Mesenchymal stem cell (in vitro differentiated cells and primary cell): ENCODE measurements at regions not wholly inside any gene's neighbourhood (a gene's known extent, or its start where the extent isn't known, plus 50 kb on each side); places are given as distances from the start of the nearest gene placed in this dataset.

Experiments used
- DNase-seq: peaks from one replicate; pipeline ENCODE4 v3.0.0-alpha.2; 2013
- H2AFZ ChIP-seq: one replicate; pipeline ENCODE4 v1.6.1; 2013; ENCODE audit warnings: low read depth, mild to moderate bottlenecking, control low read depth, inconsistent platforms, low read length, moderate library complexity
- H2AK5ac ChIP-seq: 2 replicates; pipeline ENCODE4 v1.6.1; 2013; ENCODE audit warnings: low read length, moderate library complexity, mild to moderate bottlenecking, inconsistent platforms; ENCODE audit not compliant: severe bottlenecking
- H2BK120ac ChIP-seq: one replicate; pipeline ENCODE4 v1.6.1; 2013; ENCODE audit warnings: low read depth, mild to moderate bottlenecking, inconsistent platforms, low read length, moderate library complexity
- H2BK12ac ChIP-seq, 2 experiments: one replicate each; pipeline ENCODE4 v1.6.1; 2013; ENCODE audit warnings: inconsistent platforms in 2 of 2, low read length in 2 of 2, mild to moderate bottlenecking in 2 of 2, moderate library complexity in 2 of 2, control low read depth in 1 of 2
- H2BK15ac ChIP-seq: one replicate; pipeline ENCODE4 v1.6.1; 2013; ENCODE audit warnings: mild to moderate bottlenecking, low read depth, inconsistent platforms; ENCODE audit not compliant: poor library complexity, severe bottlenecking
- H2BK5ac ChIP-seq: 2 replicates; pipeline ENCODE4 v1.6.1; 2013; ENCODE audit warnings: low read depth, mild to moderate bottlenecking, low read length, control low read depth, inconsistent platforms; ENCODE audit not compliant: poor library complexity, severe bottlenecking
- H3K14ac ChIP-seq, 2 experiments: one replicate each; pipeline ENCODE4 v1.6.1; 2013; ENCODE audit warnings: inconsistent platforms in 2 of 2, low read length in 2 of 2, control low read depth in 1 of 2, mild to moderate bottlenecking in 1 of 2, moderate library complexity in 1 of 2
- H3K18ac ChIP-seq, 2 experiments: one replicate each; pipeline ENCODE4 v1.6.1; 2013; ENCODE audit warnings: inconsistent platforms in 2 of 2, low read length in 2 of 2, control low read depth in 1 of 2, low read depth in 1 of 2, mild to moderate bottlenecking in 1 of 2
- H3K23ac ChIP-seq, 2 experiments: one replicate each; pipeline ENCODE4 v1.6.1; 2013; ENCODE audit warnings: inconsistent platforms in 2 of 2, low read length in 2 of 2, mild to moderate bottlenecking in 2 of 2, moderate library complexity in 2 of 2, control low read depth in 1 of 2
- H3K27ac ChIP-seq: 2 replicates; pipeline ENCODE4 v1.5.1; 2013; ENCODE audit warnings: mild to moderate bottlenecking, moderate library complexity, low read length, control low read depth, inconsistent platforms; ENCODE audit not compliant: poor library complexity, severe bottlenecking
- H3K27me3 ChIP-seq, 2 experiments: 2 replicates each; pipeline versions ENCODE4 v1.6.1 to v1.7.0; 2013; ENCODE audit warnings: low read length in 2 of 2, mild to moderate bottlenecking in 2 of 2, moderate library complexity in 2 of 2, control low read depth in 1 of 2, inconsistent platforms in 1 of 2; ENCODE audit not compliant: control insufficient read depth in 1 of 2, insufficient read depth in 1 of 2
- H3K36me3 ChIP-seq, 2 experiments: 2 replicates each; pipeline versions ENCODE4 v1.6.1 to v1.7.0; 2013; ENCODE audit warnings: low read length in 2 of 2, control low read depth in 1 of 2, inconsistent platforms in 1 of 2, low read depth in 1 of 2, mild to moderate bottlenecking in 1 of 2; ENCODE audit not compliant: insufficient read depth in 2 of 2, control insufficient read depth in 1 of 2
- H3K4ac ChIP-seq, 2 experiments: one replicate each; pipeline ENCODE4 v1.6.1; 2013; ENCODE audit warnings: inconsistent platforms in 2 of 2, low read length in 2 of 2, mild to moderate bottlenecking in 2 of 2, moderate library complexity in 2 of 2, control low read depth in 1 of 2, low read depth in 1 of 2
- H3K4me1 ChIP-seq: 2 replicates; pipeline ENCODE4 v1.6.1; 2013; ENCODE audit warnings: low read depth, low read length, control low read depth; ENCODE audit not compliant: control insufficient read depth, insufficient read depth
- H3K4me2 ChIP-seq: 2 replicates; pipeline ENCODE4 v1.6.1; 2013; ENCODE audit warnings: low read length, mild to moderate bottlenecking, inconsistent platforms; ENCODE audit not compliant: poor library complexity, severe bottlenecking
- H3K4me3 ChIP-seq, 2 experiments: 2 replicates each; pipeline versions ENCODE4 v1.5.1 to v1.7.0; 2013; ENCODE audit warnings: low read length in 2 of 2, mild to moderate bottlenecking in 2 of 2, control low read depth in 1 of 2, low read depth in 1 of 2; ENCODE audit not compliant: insufficient read depth in 1 of 2
- H3K79me1 ChIP-seq: replicated peaks from 2 replicates; pipeline ENCODE4 v1.6.1; 2013; ENCODE audit warnings: mild to moderate bottlenecking, control low read depth, low read length, inconsistent platforms; ENCODE audit not compliant: poor library complexity, severe bottlenecking
- H3K9ac ChIP-seq: 2 replicates; pipeline ENCODE4 v1.7.0; 2013; ENCODE audit warnings: mild to moderate bottlenecking, low read length, moderate library complexity
- H3K9me3 ChIP-seq: 2 replicates; pipeline ENCODE4 v1.7.0; 2013; ENCODE audit warnings: mild to moderate bottlenecking, low read length; ENCODE audit not compliant: control insufficient read depth
- H4K8ac ChIP-seq: one replicate; pipeline ENCODE4 v1.6.1; 2013; ENCODE audit warnings: inconsistent platforms, mild to moderate bottlenecking, low read length, moderate library complexity
- H4K91ac ChIP-seq: one replicate; pipeline ENCODE4 v1.6.1; 2013; ENCODE audit warnings: mild to moderate bottlenecking, low read length, inconsistent platforms
- WGBS: methylation state at CpG from one replicate; pipeline ENCODE4 v1.1.7; 2013; ENCODE audit warnings: mixed read lengths; 5-methylcytosine and 5-hydroxymethylcytosine counted together

GRCh38 chr11:29847219-29847618 is 169.6 kb downstream of the KCNA4 start:
- no peak overlapping the region for H2AFZ ChIP-seq
- H3K18ac ChIP-seq, result no peak overlapping the region
- no peak overlapping the region for H3K9ac ChIP-seq
- no peak overlapping the region for H2AK5ac ChIP-seq
- H3K36me3 ChIP-seq, result no peaks in the 10 kb centered on the region
- H3K9me3 ChIP-seq, result peaks cover 3% of the 10 kb centered on the region
- H3K4me3 ChIP-seq, result no peak overlapping the region
- H4K91ac ChIP-seq, result no peak overlapping the region
- no peak overlapping the region for H3K27ac ChIP-seq
- no peaks in the 10 kb centered on the region for H3K4me1 ChIP-seq
- H4K8ac ChIP-seq, result no peak overlapping the region
- H3K4me2 ChIP-seq, result no peak overlapping the region
- no peak overlapping the region for H2BK15ac ChIP-seq
- H3K4ac ChIP-seq, result no peak overlapping the region
- H3K79me1 ChIP-seq, result no peaks in the 10 kb centered on the region
- H3K14ac ChIP-seq, result no peak overlapping the region
- no peak overlapping the region for H2BK5ac ChIP-seq
- H2BK120ac ChIP-seq, result no peak overlapping the region
- H3K23ac ChIP-seq, result no peak overlapping the region
- H2BK12ac ChIP-seq, result no peak overlapping the region
- no peaks in the 10 kb centered on the region for H3K27me3 ChIP-seq
- WGBS, result no CpG with 5 or more reads among the region's 1 CpG
- no peak for DNase-seq

GRCh38 chr11:29844701-29845379 is 172.0 kb downstream of the KCNA4 start:
- H3K36me3 ChIP-seq, result no peaks in the 10 kb centered on the region
- no peak overlapping the region for H3K27ac ChIP-seq
- H2BK120ac ChIP-seq, result no peak overlapping the region
- H2BK12ac ChIP-seq, result no peak overlapping the region
- H3K4ac ChIP-seq, result no peak overlapping the region
- H3K9me3 ChIP-seq, result peaks cover 3% of the 10 kb centered on the region
- no peak overlapping the region for H2BK5ac ChIP-seq
- H3K23ac ChIP-seq, result no peak overlapping the region
- H3K27me3 ChIP-seq, result no peaks in the 10 kb centered on the region
- no peak overlapping the region for H2BK15ac ChIP-seq
- 29% methylated on average over 1 of the region's 3 CpGs for WGBS
- no peak overlapping the region for H2AK5ac ChIP-seq
- no peak overlapping the region for H4K91ac ChIP-seq
- no peak overlapping the region for H3K4me3 ChIP-seq
- no peak overlapping the region for H3K9ac ChIP-seq
- no peak overlapping the region for H2AFZ ChIP-seq
- DNase-seq, result no peak
- no peak overlapping the region for H3K14ac ChIP-seq
- H4K8ac ChIP-seq, result no peak overlapping the region
- H3K4me1 ChIP-seq, result no peaks in the 10 kb centered on the region
- no peak overlapping the region for H3K18ac ChIP-seq
- no peak overlapping the region for H3K4me2 ChIP-seq
- no peaks in the 10 kb centered on the region for H3K79me1 ChIP-seq

- WGBS, result 70% methylated on average over 2 of the region's 3 CpGs
- Histone ChIP-seq H3K79me1 (no peaks in the 10 kb centered on the region), H3K23ac (no peak overlapping the region), H3K9ac (no peak overlapping the region), H3K14ac (no peak overlapping the region), H3K9me3 (peaks cover 3% of the 10 kb centered on the region), H3K4ac (no peak overlapping the region), H3K18ac (no peak overlapping the region), H3K36me3 (no peaks in the 10 kb centered on the region), H2AK5ac (no peak overlapping the region), H3K4me2 (no peak overlapping the region), H2BK12ac (no peak overlapping the region), H3K4me1 (no peaks in the 10 kb centered on the region), H3K27me3 (no peaks in the 10 kb centered on the region), H4K8ac (no peak overlapping the region), H2BK15ac (no peak overlapping the region), H4K91ac (no peak overlapping the region), H2BK120ac (no peak overlapping the region), H3K4me3 (no peak overlapping the region), H2AFZ (no peak overlapping the region), H2BK5ac (no peak overlapping the region), H3K27ac (no peak overlapping the region)
- DNase-seq, result no peak
These were observed 172.8 kb downstream of the KCNA4 start for GRCh38 chr11:29844031-29844430.

GRCh38 chr11:29842061-29842460 is 174.8 kb downstream of the KCNA4 start:
- Histone ChIP-seq H3K27me3 (no peaks in the 10 kb centered on the region), H3K79me1 (no peaks in the 10 kb centered on the region), H3K36me3 (no peaks in the 10 kb centered on the region), H3K4me1 (no peaks in the 10 kb centered on the region), H3K27ac (no peak overlapping the region), H3K4ac (no peak overlapping the region), H3K4me3 (no peak overlapping the region), H4K8ac (no peak overlapping the region), H2BK15ac (no peak overlapping the region), H3K18ac (no peak overlapping the region), H3K9ac (no peak overlapping the region), H3K4me2 (no peak overlapping the region), H3K14ac (no peak overlapping the region), H3K9me3 (no peaks in the 10 kb centered on the region), H3K23ac (no peak overlapping the region), H2BK120ac (no peak overlapping the region), H2AK5ac (no peak overlapping the region), H2BK12ac (no peak overlapping the region), H4K91ac (no peak overlapping the region), H2BK5ac (no peak overlapping the region), H2AFZ (no peak overlapping the region)
- WGBS, result 89% methylated on average over 2 of the region's 3 CpGs
- no peak for DNase-seq
